B cell (primary cell): ENCODE measurements at regions not wholly inside any gene's neighbourhood (a gene's known extent, or its start where the extent isn't known, plus 50 kb on each side); places are given as distances from the start of the nearest gene placed in this dataset.

ENCODE experiments used
- ATAC-seq: fragments of 200-7000 bp; cut with Tn5 transposase; one replicate; pipeline ENCODE4 v1.10.0; 2021; ENCODE audit warnings: low read depth, mild to moderate bottlenecking, moderate number of reproducible peaks, moderate library complexity
- CTCF ChIA-PET: fragments of 350-600 bp; sonication (Branson Sonifier 250); formaldehyde crosslinking; loops from one replicate; lab custom pipeline; 2021; ENCODE audit warnings: antibody characterized with exemption, inconsistent platforms; lab: Charles Lee
- POLR2A ChIA-PET: fragments of 350-600 bp; sonication (Branson Sonifier 250); formaldehyde crosslinking; loops from one replicate; lab custom pipeline; 2021; ENCODE audit warnings: antibody characterized with exemption; lab: Charles Lee
- DNase-seq: peaks from one replicate; pipeline ENCODE4 v3.0.0; 2013
- H2AFZ ChIP-seq: 2 replicates; pipeline ENCODE4 v1.6.1; 2012; ENCODE audit warnings: mild to moderate bottlenecking, low read depth, low read length; ENCODE audit not compliant: insufficient read depth, poor library complexity, severe bottlenecking
- H3K27ac ChIP-seq, 2 donors: 1 replicate in 1 of 2; 2 replicates in 1 of 2; pipeline ENCODE4 v1.5.1; 2012 to 2013; ENCODE audit warnings: low read length in 2 of 2, mild to moderate bottlenecking in 2 of 2, moderate library complexity in 1 of 2
- H3K27me3 ChIP-seq, 4 experiments: fragments of 200-600 bp in 1 of 4; sonication (generic) in 1 of 4; replicated peaks in 1 of 4; 1 replicate in 2 of 4; 2 replicates in 2 of 4; pipeline versions ENCODE4 v1.6.1 to v1.7.0; 2013 to 2016; ENCODE audit warnings: low read length in 3 of 4, mild to moderate bottlenecking in 2 of 4, mixed read lengths in 1 of 4, moderate library complexity in 1 of 4; ENCODE audit not compliant: insufficient read depth in 4 of 4, control insufficient read depth in 3 of 4; ENCODE audit errors: control extremely low read depth in 1 of 4
- H3K36me3 ChIP-seq, 2 experiments: replicated peaks in 1 of 2; 1 replicate in 1 of 2; 2 replicates in 1 of 2; pipeline versions ENCODE4 v1.6.1 to v1.7.1; 2013; ENCODE audit warnings: low read length in 1 of 2; ENCODE audit not compliant: insufficient read depth in 2 of 2, control insufficient read depth in 1 of 2; ENCODE audit errors: control extremely low read depth in 1 of 2, extremely low read depth in 1 of 2
- H3K4me1 ChIP-seq, 2 donors: fragments of 200-600 bp in 1 of 2; sonication (generic) in 1 of 2; 1 replicate in 1 of 2; 2 replicates in 1 of 2; pipeline versions ENCODE4 v1.5.1 to v1.6.1; 2013 to 2017; ENCODE audit warnings: low read length in 2 of 2; ENCODE audit not compliant: control insufficient read depth in 2 of 2, insufficient read depth in 2 of 2
- H3K4me2 ChIP-seq: replicated peaks from 2 replicates; pipeline ENCODE3; 2012; ENCODE audit warnings: mild to moderate bottlenecking, low read depth, low read length; ENCODE audit not compliant: poor library complexity, severe bottlenecking
- H3K4me3 ChIP-seq, 5 experiments: fragments of 200-600 bp in 1 of 5; sonication (generic) in 1 of 5; 1 replicate in 3 of 5; 2 replicates in 2 of 5; pipeline versions ENCODE4 v1.5.1 to v1.7.0; 2011 to 2016; ENCODE audit warnings: low read length in 4 of 5, mild to moderate bottlenecking in 4 of 5, low read depth in 2 of 5, control low read depth in 1 of 5, moderate library complexity in 1 of 5; ENCODE audit not compliant: insufficient read depth in 1 of 5; ENCODE audit errors: control extremely low read depth in 1 of 5, extremely low read depth in 1 of 5
- H3K79me2 ChIP-seq: fragments of 200-600 bp; sonication (generic); one replicate; pipeline ENCODE4 v1.6.0; 2016; ENCODE audit warnings: low read length; ENCODE audit not compliant: control insufficient read depth, insufficient read depth
- H3K9ac ChIP-seq: fragments of 200-600 bp; sonication (generic); 2 replicates; pipeline ENCODE4 v1.6.1; 2017; ENCODE audit warnings: mild to moderate bottlenecking, low read length, moderate library complexity
- H3K9me3 ChIP-seq, 3 donors: one replicate each; pipeline versions ENCODE4 v1.6.1 to v1.7.1; 2013; ENCODE audit warnings: low read length in 2 of 3; ENCODE audit not compliant: control insufficient read depth in 2 of 3, insufficient read depth in 1 of 3; ENCODE audit errors: control extremely low read depth in 1 of 3
- H4K20me1 ChIP-seq: 2 replicates; pipeline ENCODE4 v1.6.0; 2012; ENCODE audit warnings: mild to moderate bottlenecking, low read length; ENCODE audit not compliant: insufficient read depth, control insufficient read depth, poor library complexity, severe bottlenecking
- H3K27ac Mint-ChIP-seq: one replicate; pipeline ENCODE4 v1.8.0; 2021; ENCODE audit warnings: mixed read lengths
- H3K27me3 Mint-ChIP-seq: one replicate; pipeline ENCODE4 v1.8.0; 2021; ENCODE audit warnings: mixed read lengths
- H3K4me1 Mint-ChIP-seq: one replicate; pipeline ENCODE4 v1.8.0; 2021; ENCODE audit warnings: mixed read lengths
- H3K4me3 Mint-ChIP-seq: one replicate; pipeline ENCODE4 v1.8.0; 2021; ENCODE audit warnings: mixed read lengths
- H3K9me3 Mint-ChIP-seq: one replicate; pipeline ENCODE4 v1.8.0; 2022; ENCODE audit warnings: mixed read lengths; ENCODE audit not compliant: insufficient read depth
- EZH2 ChIP-seq: IDR thresholded peaks from 2 replicates; pipeline ENCODE4 v1.6.1; 2012; ENCODE audit warnings: borderline replicate concordance, low read depth, mild to moderate bottlenecking, moderate library complexity, low read length; ENCODE audit not compliant: insufficient read depth, poor library complexity, severe bottlenecking
- WGBS: methylation state at CpG from one replicate; pipeline ENCODE4 v1.1.5; 2013; ENCODE audit warnings: missing lambda C conversion rate; ENCODE audit not compliant: insufficient coverage; 5-methylcytosine and 5-hydroxymethylcytosine counted together
- intact Hi-C: fragments of 100-400 bp; cut with micrococcal nuclease; formaldehyde crosslinking; loops from one replicate; pipeline ENCODE4 v1.10.0; 2022
- TF ChIP-seq, protein P1 (sequence below): fragments of 200-600 bp; IDR thresholded peaks from one replicate; pipeline ENCODE4 v1.8.0; 2022; ENCODE audit warnings: antibody characterized with exemption, mild to moderate bottlenecking

DNA sequence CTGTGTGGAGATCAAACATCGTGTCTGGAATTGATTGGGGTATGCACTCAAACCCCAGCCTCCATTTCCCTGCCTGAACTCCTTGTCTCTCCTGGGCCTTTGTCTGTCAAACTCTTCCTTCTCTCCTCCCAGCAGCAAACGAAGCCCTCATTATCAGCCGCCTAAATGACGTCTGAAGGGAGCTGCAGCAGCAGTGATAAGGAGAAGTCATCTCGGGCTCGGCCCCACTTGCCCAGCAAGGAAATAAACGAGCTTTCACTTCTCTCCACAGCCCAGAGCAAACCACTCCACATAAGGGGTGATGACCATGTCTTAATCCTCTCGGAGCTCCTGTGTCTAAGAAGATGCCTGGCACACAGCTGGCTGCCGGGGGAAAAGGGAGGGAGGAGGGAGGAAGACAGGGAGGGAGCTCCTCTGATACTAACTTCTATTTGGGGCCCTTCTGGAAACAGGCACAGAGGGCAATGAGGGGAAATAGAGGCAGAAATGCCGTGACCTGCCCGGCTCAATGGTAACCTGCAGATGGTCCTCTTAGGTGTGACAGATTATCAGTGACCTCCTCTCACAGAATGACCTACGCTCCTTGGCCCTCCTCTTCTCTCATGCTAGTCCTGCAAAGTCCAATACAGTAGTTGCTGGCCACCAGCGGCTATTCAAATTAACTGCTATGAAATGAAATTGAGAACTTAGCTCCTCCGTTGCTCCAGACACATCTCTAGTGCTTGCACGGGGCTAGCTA, 100.4 kb downstream of the PXDC1 start:
- H3K4me1 Mint-ChIP-seq = no peaks in the 10 kb centered on the region
- no peaks in the 10 kb centered on the region for H3K36me3 ChIP-seq
- ChIA-PET CTCF (no interaction called here), POLR2A (no interaction called here)
- TF ChIP-seq EZH2 = no peak
- TF ChIP-seq, protein P1, sequence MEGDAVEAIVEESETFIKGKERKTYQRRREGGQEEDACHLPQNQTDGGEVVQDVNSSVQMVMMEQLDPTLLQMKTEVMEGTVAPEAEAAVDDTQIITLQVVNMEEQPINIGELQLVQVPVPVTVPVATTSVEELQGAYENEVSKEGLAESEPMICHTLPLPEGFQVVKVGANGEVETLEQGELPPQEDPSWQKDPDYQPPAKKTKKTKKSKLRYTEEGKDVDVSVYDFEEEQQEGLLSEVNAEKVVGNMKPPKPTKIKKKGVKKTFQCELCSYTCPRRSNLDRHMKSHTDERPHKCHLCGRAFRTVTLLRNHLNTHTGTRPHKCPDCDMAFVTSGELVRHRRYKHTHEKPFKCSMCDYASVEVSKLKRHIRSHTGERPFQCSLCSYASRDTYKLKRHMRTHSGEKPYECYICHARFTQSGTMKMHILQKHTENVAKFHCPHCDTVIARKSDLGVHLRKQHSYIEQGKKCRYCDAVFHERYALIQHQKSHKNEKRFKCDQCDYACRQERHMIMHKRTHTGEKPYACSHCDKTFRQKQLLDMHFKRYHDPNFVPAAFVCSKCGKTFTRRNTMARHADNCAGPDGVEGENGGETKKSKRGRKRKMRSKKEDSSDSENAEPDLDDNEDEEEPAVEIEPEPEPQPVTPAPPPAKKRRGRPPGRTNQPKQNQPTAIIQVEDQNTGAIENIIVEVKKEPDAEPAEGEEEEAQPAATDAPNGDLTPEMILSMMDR = no peak
- no peaks in the 10 kb centered on the region for H4K20me1 ChIP-seq
- ATAC-seq = no peak
- DNase-seq = no peak
- H3K27me3 ChIP-seq = no peaks in the 10 kb centered on the region
- H3K27me3 Mint-ChIP-seq = peaks cover 11% of the 10 kb centered on the region
- H2AFZ ChIP-seq = no peak overlapping the region
- H3K4me3 ChIP-seq = no peak overlapping the region
- intact Hi-C loops = no loop called here
- H3K4me3 Mint-ChIP-seq = no peak overlapping the region
- no peak overlapping the region for H3K9ac ChIP-seq
- peaks cover 0 to 3% (median 0%) of the 10 kb centered on the region in 3 donors for H3K9me3 ChIP-seq
- no peaks in the 10 kb centered on the region for H3K79me2 ChIP-seq
- WGBS = 73% methylated on average over 5 of the region's 15 CpGs
- no peak overlapping the region for H3K27ac ChIP-seq
- no peaks in the 10 kb centered on the region for H3K9me3 Mint-ChIP-seq
- H3K27ac Mint-ChIP-seq = no peak overlapping the region
- H3K4me1 ChIP-seq = no peaks in the 10 kb centered on the region
- H3K4me2 ChIP-seq = no peak overlapping the region

DNA sequence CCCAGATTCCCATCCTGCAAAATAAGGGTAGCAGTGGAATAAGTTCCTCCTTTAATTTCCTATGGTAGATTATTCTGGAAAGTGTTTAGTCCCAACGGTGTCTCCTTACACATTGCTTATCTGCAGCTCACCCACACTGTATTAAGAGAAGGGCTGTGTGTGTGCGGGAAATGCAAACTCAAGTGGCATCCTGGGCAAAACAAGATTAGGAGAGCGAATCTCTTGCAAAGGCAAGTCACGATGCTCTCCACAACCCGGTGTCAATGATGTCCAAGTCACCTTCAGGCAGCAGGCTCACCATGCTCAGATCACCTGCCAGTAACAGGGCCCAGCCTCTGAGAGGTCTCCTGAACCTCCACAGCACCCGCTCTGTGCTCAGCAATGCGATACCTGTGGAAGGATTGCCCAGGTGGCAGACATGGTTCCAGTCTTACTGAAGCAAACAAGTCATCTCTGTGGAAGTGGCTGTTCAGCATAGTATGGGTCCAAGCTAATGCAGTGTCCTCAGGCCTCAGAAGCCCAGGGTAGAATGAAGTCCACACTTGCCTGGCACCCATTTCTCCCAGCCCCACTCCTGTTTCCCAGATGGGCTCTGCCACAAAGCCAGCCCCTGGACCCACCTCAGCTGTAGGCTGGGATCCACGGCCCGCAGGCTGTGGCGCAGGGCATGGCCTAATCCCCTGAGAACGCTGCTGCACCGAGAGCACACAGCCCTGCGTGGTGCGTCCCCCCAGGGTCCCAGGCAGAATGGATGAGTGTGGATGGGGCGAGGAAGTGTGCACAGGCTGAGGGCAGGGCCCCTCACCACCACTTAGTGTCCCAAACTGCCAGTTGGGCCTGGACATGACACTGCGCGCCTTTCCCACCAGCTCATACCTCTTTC, 101.2 kb downstream of the PXDC1 start:
- no peak overlapping the region for H3K9ac ChIP-seq
- intact Hi-C loops = no loop called here
- DNase-seq = no peak
- Mint-ChIP-seq H3K27ac (no peak overlapping the region), H3K4me3 (no peak overlapping the region), H3K27me3 (peaks cover 8% of the 10 kb centered on the region), H3K4me1 (no peaks in the 10 kb centered on the region), H3K9me3 (no peaks in the 10 kb centered on the region)
- H4K20me1 ChIP-seq = no peaks in the 10 kb centered on the region
- POLR2A ChIA-PET = no interaction called here
- H3K27me3 ChIP-seq = no peaks in the 10 kb centered on the region
- TF ChIP-seq, protein P1 = no peak
- TF ChIP-seq EZH2 = no peak
- H3K36me3 ChIP-seq = no peaks in the 10 kb centered on the region
- peaks cover 0 to 3% (median 0%) of the 10 kb centered on the region in 3 donors for H3K9me3 ChIP-seq
- H3K27ac ChIP-seq = no peak overlapping the region
- CTCF ChIA-PET = no interaction called here
- no peaks in the 10 kb centered on the region for H3K4me1 ChIP-seq
- no peak overlapping the region for H3K4me3 ChIP-seq
- ATAC-seq = no peak
- no peaks in the 10 kb centered on the region for H3K79me2 ChIP-seq
- H3K4me2 ChIP-seq = no peak overlapping the region
- H2AFZ ChIP-seq = no peak overlapping the region
- 96% methylated on average over 15 of the region's 17 CpGs for WGBS
